K562 (cell line): ENCODE measurements at regions not wholly inside any gene's neighbourhood (a gene's known extent, or its start where the extent isn't known, plus 50 kb on each side); places are given as distances from the start of the nearest gene placed in this dataset.

Experiments used
- CTBP1 ChIP-seq: fragments of 450-650 bp; IDR thresholded peaks from 2 replicates; pipeline ENCODE4 v1.6.1; 2016; ENCODE audit warnings: borderline replicate concordance
- MAZ ChIP-seq, 2 experiments: fragments of 450-650 bp in 1 of 2; sonication (generic) in 1 of 2; formaldehyde crosslinking; IDR thresholded peaks in 1 of 2; conservative IDR thresholded peaks in 1 of 2; 2 replicates each; pipeline versions ENCODE4 v1.4.0 to v1.5.0; 2020; ENCODE audit warnings: mild to moderate bottlenecking in 1 of 2, missing genetic modification reagents in 1 of 2
- POLR2A ChIP-seq: fragments of 450-650 bp; conservative IDR thresholded peaks from 2 replicates; pipeline ENCODE4 v1.6.1; 2016
- PURB ChIP-seq: sonication (generic); formaldehyde crosslinking; IDR thresholded peaks from 2 replicates; pipeline ENCODE4 v1.9.0; 2021; ENCODE audit warnings: low read depth, mild to moderate bottlenecking, missing genetic modification reagents
- RCOR1 ChIP-seq, 2 experiments: IDR thresholded peaks; 2 replicates each; pipeline ENCODE4 v1.6.1; 2012; ENCODE audit warnings: low read depth in 2 of 2, low read length in 2 of 2, borderline replicate concordance in 1 of 2, improper control_type of control experiment in 1 of 2
- SP2 ChIP-seq: IDR thresholded peaks from 2 replicates; pipeline ENCODE4 v1.6.1; 2011; ENCODE audit warnings: mild to moderate bottlenecking, low read depth, low read length, moderate library complexity; ENCODE audit not compliant: poor library complexity, severe bottlenecking; ENCODE audit errors: extremely low read depth
- TF ChIP-seq, protein P1 (sequence below), 3 experiments: IDR thresholded peaks in 2 of 3; conservative IDR thresholded peaks in 1 of 3; 2 replicates each; pipeline ENCODE4 v1.5.1; 2011 to 2012; ENCODE audit warnings: low read length in 3 of 3, mild to moderate bottlenecking in 3 of 3, control low read depth in 2 of 3, improper control_type of control experiment in 1 of 3, inconsistent platforms in 1 of 3, low read depth in 1 of 3, mixed read lengths in 1 of 3, moderate library complexity in 1 of 3; ENCODE audit not compliant: insufficient read depth in 2 of 3

DNA sequence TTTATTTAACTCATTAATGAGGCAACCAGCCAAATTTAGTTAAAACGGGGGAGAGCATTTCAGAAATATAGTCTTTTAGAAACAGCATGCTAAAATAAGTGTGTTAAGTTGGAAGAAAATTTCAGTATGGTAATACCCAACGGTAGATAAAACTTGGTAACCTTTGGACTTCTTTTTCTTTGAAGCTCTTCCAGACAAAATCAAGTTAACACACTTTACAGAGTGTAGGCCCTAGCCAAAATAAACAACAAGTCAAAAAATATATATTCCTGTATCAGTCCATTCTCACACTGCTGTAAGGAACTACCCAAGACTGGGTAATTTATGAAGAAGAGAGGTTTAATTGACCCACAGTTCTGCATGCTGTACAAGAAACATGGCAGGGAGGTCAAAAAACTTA is 279.6 kb downstream of the HIVEP2 start:
- TF ChIP-seq RCOR1 (IDR thresholded peaks at IDR 0.05; ENCODE audit: borderline replicate concordance in 1 of 2, low read depth in 2 of 2, low read length in 2 of 2) (no peak), POLR2A (no peak), SP2 (no peak), CTBP1 (no peak), PURB (CRISPR knock-in tag) (no peak), MAZ (CRISPR knock-in tag; conservative IDR thresholded peaks at IDR 0.05 in 1 of 2, IDR thresholded peaks at IDR 0.05 in 1 of 2) (no peak)
- TF ChIP-seq, protein P1, sequence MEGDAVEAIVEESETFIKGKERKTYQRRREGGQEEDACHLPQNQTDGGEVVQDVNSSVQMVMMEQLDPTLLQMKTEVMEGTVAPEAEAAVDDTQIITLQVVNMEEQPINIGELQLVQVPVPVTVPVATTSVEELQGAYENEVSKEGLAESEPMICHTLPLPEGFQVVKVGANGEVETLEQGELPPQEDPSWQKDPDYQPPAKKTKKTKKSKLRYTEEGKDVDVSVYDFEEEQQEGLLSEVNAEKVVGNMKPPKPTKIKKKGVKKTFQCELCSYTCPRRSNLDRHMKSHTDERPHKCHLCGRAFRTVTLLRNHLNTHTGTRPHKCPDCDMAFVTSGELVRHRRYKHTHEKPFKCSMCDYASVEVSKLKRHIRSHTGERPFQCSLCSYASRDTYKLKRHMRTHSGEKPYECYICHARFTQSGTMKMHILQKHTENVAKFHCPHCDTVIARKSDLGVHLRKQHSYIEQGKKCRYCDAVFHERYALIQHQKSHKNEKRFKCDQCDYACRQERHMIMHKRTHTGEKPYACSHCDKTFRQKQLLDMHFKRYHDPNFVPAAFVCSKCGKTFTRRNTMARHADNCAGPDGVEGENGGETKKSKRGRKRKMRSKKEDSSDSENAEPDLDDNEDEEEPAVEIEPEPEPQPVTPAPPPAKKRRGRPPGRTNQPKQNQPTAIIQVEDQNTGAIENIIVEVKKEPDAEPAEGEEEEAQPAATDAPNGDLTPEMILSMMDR (IDR thresholded peaks at IDR 0.05 in 2 of 3, conservative IDR thresholded peaks at IDR 0.05 in 1 of 3; ENCODE audit: insufficient read depth in 2 of 3, low read depth in 1 of 3, low read length in 3 of 3) = no peak
